Body of pancreas (tissue), 4 donors: ENCODE measurements at regions not wholly inside any gene's neighbourhood (a gene's known extent, or its start where the extent isn't known, plus 50 kb on each side); places are given as distances from the start of the nearest gene placed in this dataset.

Experiments
- ATAC-seq: fragments of 150-250 bp; one replicate; pipeline ENCODE4 v1.9.1; 2016
- DNase-seq, 4 donors: peaks; one replicate each; pipeline ENCODE4 v3.0.0-alpha.2; 2019
- H3K27ac ChIP-seq, 4 donors: fragments of 200-600 bp; sonication (generic); 1 replicate in 3 of 4; 2 replicates in 1 of 4; pipeline versions ENCODE4 v1.5.1 to v1.6.1; 2016 to 2019; ENCODE audit warnings: mild to moderate bottlenecking in 1 of 4, mixed read lengths in 1 of 4, moderate library complexity in 1 of 4
- H3K27me3 ChIP-seq, 2 donors: fragments of 200-600 bp; sonication (generic); one replicate each; pipeline ENCODE4 v1.6.0; 2016; ENCODE audit warnings: mild to moderate bottlenecking in 1 of 2
- H3K36me3 ChIP-seq, 2 donors: fragments of 200-600 bp; sonication (generic); replicated peaks in 1 of 2; 2 replicates each; pipeline ENCODE4 v1.5.1; 2016; ENCODE audit warnings: low read depth in 2 of 2; ENCODE audit not compliant: insufficient read depth in 1 of 2
- H3K4me1 ChIP-seq: fragments of 200-600 bp; sonication (generic); one replicate; pipeline ENCODE4 v1.6.0; 2016
- H3K4me3 ChIP-seq, 2 donors: fragments of 200-600 bp; sonication (generic); 1 replicate in 1 of 2; 2 replicates in 1 of 2; pipeline ENCODE4 v1.5.1; 2016 to 2019
- H3K9me3 ChIP-seq, 3 donors: fragments of 200-600 bp; sonication (generic); 1 replicate in 2 of 3; 2 replicates in 1 of 3; pipeline ENCODE4 v1.5.1; 2016
- CTCF ChIP-seq, 7 experiments: fragments of 450-650 bp in 4 of 7; fragments of 200-600 bp in 3 of 7; sonication (generic) in 3 of 7; IDR thresholded peaks; one replicate each; pipeline ENCODE4 v1.5.1; 2016 to 2019; ENCODE audit warnings: antibody characterized with exemption in 7 of 7
- POLR2A ChIP-seq, 3 donors: fragments of 450-650 bp; IDR thresholded peaks; one replicate each; pipeline ENCODE4 v1.6.1; 2016; ENCODE audit warnings: antibody characterized with exemption in 3 of 3, mild to moderate bottlenecking in 2 of 3
- WGBS, 2 donors: methylation state at CpG; one replicate each; pipeline ENCODE4 v1.1.5; 2017; 5-methylcytosine and 5-hydroxymethylcytosine counted together
- intact Hi-C: fragments of 100-400 bp; cut with DNase I; formaldehyde crosslinking; loops from one replicate; pipeline ENCODE4 v1.15.1; 2023

DNA sequence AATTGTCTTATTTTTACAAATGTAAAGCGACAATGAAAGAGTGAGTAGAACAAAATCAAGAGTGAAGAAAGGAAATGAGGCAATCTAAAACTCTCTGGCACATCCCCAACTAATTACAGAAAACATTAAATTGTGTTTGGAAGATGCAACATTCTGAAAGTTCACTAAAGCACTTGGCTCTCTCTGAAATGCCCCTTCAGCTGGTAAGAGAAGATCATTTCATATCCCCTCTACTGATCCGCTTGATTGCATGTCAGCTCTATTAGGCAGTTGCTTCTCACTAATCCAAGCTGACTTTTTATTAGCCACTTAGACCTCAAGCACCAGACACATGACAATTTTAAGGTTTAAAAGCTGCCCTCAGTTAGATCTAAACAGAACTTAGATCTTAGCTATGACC is 262.8 kb upstream of the PRMT6 start:
- intact Hi-C loops, result no loop called here
- no peak for TF ChIP-seq CTCF (IDR thresholded peaks at IDR 0.05)
- no peak for TF ChIP-seq POLR2A (IDR thresholded peaks at IDR 0.05)
- H3K4me1 ChIP-seq, result no peaks in the 10 kb centered on the region
- H3K36me3 ChIP-seq, result no peaks in the 10 kb centered on the region
- H3K27ac ChIP-seq, result no peak overlapping the region
- no peaks in the 10 kb centered on the region for H3K27me3 ChIP-seq
- DNase-seq, result no peak
- no peaks in the 10 kb centered on the region for H3K9me3 ChIP-seq
- no peak for ATAC-seq
- no peak overlapping the region for H3K4me3 ChIP-seq
- 61 to 72% methylated on average over 2 of the region's 2 CpGs for WGBS, 2 donors

- intact Hi-C loops, result no loop called here
- H3K4me3 ChIP-seq, result no peak overlapping the region
- DNase-seq (no peak), ATAC-seq (no peak)
- no peaks in the 10 kb centered on the region for H3K36me3 ChIP-seq
- H3K27me3 ChIP-seq, result no peaks in the 10 kb centered on the region
- 44 to 50% methylated on average over 4 of the region's 4 CpGs for WGBS, 2 donors
- TF ChIP-seq POLR2A (IDR thresholded peaks at IDR 0.05) (no peak), CTCF (IDR thresholded peaks at IDR 0.05) (no peak)
- no peaks in the 10 kb centered on the region for H3K4me1 ChIP-seq
- no peaks in the 10 kb centered on the region for H3K9me3 ChIP-seq
- no peak overlapping the region for H3K27ac ChIP-seq
Observed at GRCh38 chr1:106798991-106799390, 257.5 kb upstream of the PRMT6 start.

GRCh38 chr1:106802181-106802580 is 254.3 kb upstream of the PRMT6 start:
- Histone ChIP-seq H3K36me3 (no peaks in the 10 kb centered on the region), H3K27ac (no peak overlapping the region), H3K4me1 (no peaks in the 10 kb centered on the region), H3K4me3 (no peak overlapping the region), H3K27me3 (no peaks in the 10 kb centered on the region), H3K9me3 (no peaks in the 10 kb centered on the region)
- TF ChIP-seq CTCF (IDR thresholded peaks at IDR 0.05) (no peak), POLR2A (IDR thresholded peaks at IDR 0.05) (no peak)
- intact Hi-C loops, result no loop called here
- ATAC-seq (no peak), DNase-seq (no peak)
- 64 to 70% methylated on average over 1 of the region's 1 CpG for WGBS, 2 donors

DNA sequence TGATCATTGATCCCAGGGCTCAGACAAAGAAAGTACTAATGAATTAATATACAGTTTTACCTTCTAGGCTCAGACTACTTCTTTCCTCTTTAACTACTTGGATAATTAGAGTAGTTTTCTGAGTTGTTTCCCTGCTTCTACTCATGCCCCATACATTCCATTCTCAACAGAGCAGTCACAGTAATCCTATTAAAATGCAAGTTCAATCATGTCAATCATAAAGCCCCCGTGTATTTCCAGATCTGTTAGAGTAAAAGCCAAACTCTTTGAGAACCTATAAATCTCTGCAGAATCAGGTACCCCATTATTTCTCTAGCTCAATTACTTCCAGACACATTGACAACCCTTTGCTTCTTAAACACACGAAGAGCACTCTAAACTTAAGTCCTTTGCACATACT is 242.1 kb upstream of the PRMT6 start:
- ATAC-seq, result no peak
- H3K9me3 ChIP-seq, result no peaks in the 10 kb centered on the region
- WGBS, 2 donors, result 25 to 37% methylated on average over 2 of the region's 2 CpGs
- H3K27ac ChIP-seq, result no peak overlapping the region
- H3K4me3 ChIP-seq, result no peak overlapping the region
- no peaks in the 10 kb centered on the region for H3K36me3 ChIP-seq
- intact Hi-C loops, result no loop called here
- DNase-seq, result no peak
- no peaks in the 10 kb centered on the region for H3K27me3 ChIP-seq
- no peak for TF ChIP-seq POLR2A (IDR thresholded peaks at IDR 0.05)
- no peak for TF ChIP-seq CTCF (IDR thresholded peaks at IDR 0.05)
- H3K4me1 ChIP-seq, result no peaks in the 10 kb centered on the region

- WGBS, 2 donors, result 28 to 36% methylated on average over 1 of the region's 1 CpG
- no peaks in the 10 kb centered on the region for H3K4me1 ChIP-seq
- H3K27me3 ChIP-seq, result no peaks in the 10 kb centered on the region
- no peak overlapping the region for H3K27ac ChIP-seq
- intact Hi-C loops, result no loop called here
- no peak for DNase-seq
- no peak for ATAC-seq
- H3K9me3 ChIP-seq, result no peaks in the 10 kb centered on the region
- no peak overlapping the region for H3K4me3 ChIP-seq
- no peaks in the 10 kb centered on the region for H3K36me3 ChIP-seq
- TF ChIP-seq POLR2A (IDR thresholded peaks at IDR 0.05) (no peak), CTCF (IDR thresholded peaks at IDR 0.05) (no peak)
Observed at GRCh38 chr1:106817575-106817974, 238.9 kb upstream of the PRMT6 start.
